ENCODE measurements at regions not wholly inside any gene's neighbourhood (a gene's known extent, or its start where the extent isn't known, plus 50 kb on each side); places are given as distances from the start of the nearest gene placed in this dataset.
"Not testable (repeated sequence)": the region's sequence is repeated elsewhere in the genome, so short reads cannot be mapped to it uniquely, and the experiment has no call there.

- not testable (repeated sequence) for TF ChIP-seq EP300 (IDR thresholded peaks at IDR 0.05; ENCODE audit: low read depth); POLR2A (IDR thresholded peaks at IDR 0.05); CTCF (IDR thresholded peaks at IDR 0.05)
Measured at GRCh38 chr4:93923570-93923969, 95.0 kb downstream of the ATOH1 start.

Data from transverse colon (tissue), 3 donors.